H1 (cell line): ENCODE measurements at regions not wholly inside any gene's neighbourhood (a gene's known extent, or its start where the extent isn't known, plus 50 kb on each side); places are given as distances from the start of the nearest gene placed in this dataset.

Experiments
- EP300 ChIP-seq, 2 experiments: IDR thresholded peaks; 1 replicate in 1 of 2; 2 replicates in 1 of 2; pipeline ENCODE4 v1.6.1; 2011 to 2012; ENCODE audit warnings: low read depth in 2 of 2, low read length in 2 of 2, mild to moderate bottlenecking in 2 of 2, borderline replicate concordance in 1 of 2, inconsistent platforms in 1 of 2, moderate library complexity in 1 of 2
- NRF1 ChIP-seq: IDR thresholded peaks from 2 replicates; pipeline ENCODE4 v1.6.1; 2011; ENCODE audit warnings: mild to moderate bottlenecking, low read depth, low read length, improper control_type of control experiment
- POU5F1 ChIP-seq: IDR thresholded peaks from 2 replicates; pipeline ENCODE4 v1.6.1; 2011; ENCODE audit warnings: low read depth, mild to moderate bottlenecking, low read length, moderate library complexity
- SIRT6 ChIP-seq: IDR thresholded peaks from one replicate; pipeline ENCODE4 v1.7.1; 2012; ENCODE audit warnings: low read length, inconsistent platforms
- SIX5 ChIP-seq: IDR thresholded peaks from 2 replicates; pipeline ENCODE4 v1.6.1; 2011; ENCODE audit warnings: mild to moderate bottlenecking, low read depth, low read length
- TAF1 ChIP-seq: IDR thresholded peaks from 2 replicates; pipeline ENCODE4 v1.6.1; 2011; ENCODE audit warnings: mild to moderate bottlenecking, low read depth, low read length

DNA sequence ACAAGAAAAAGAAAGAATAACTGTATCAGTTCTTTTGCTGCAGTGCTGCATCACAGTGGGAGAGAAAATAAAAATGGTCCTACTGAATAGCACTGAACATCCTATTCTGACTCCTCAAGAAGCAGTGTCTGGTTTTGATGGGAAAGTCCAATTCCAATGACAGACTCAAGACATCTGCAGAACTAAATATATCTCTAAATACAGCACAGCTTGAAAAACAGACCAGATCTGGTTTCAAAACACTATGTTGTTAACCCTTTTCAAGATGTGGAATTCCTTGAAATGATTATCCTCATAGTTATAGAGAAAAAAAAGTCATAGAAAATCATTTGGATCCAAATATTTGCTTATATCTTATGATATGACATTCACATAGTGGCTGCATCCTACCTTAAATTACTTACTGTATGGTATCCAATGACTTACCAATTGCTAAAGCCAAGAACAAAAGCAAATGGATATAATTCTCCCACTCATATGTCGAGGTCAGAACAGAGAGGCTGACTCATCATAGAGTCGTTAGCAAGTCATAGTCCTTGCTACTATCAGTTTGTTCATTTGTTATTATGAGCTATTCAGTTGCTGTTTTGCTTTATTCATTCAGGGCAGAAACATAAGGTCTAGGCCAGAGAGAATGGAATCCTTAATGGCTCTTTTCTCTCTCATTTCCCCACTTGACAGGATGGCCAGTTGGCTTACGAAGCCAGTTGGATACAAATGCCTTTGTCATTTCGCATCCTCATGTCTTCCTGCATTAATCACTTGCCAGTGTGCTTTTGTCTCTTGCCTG lies 62.5 kb upstream of the ACVR2A start (continued):
- no peak for TF ChIP-seq NRF1
- no peak for TF ChIP-seq POU5F1
- TF ChIP-seq EP300 (IDR thresholded peaks at IDR 0.05; ENCODE audit: borderline replicate concordance in 1 of 2, low read depth in 2 of 2, low read length in 2 of 2) = no peak
- no peak for TF ChIP-seq SIRT6
- no peak for TF ChIP-seq SIX5
- no peak for TF ChIP-seq TAF1
